ENCODE measurements at regions not wholly inside any gene's neighbourhood (a gene's known extent, or its start where the extent isn't known, plus 50 kb on each side); places are given as distances from the start of the nearest gene placed in this dataset.

GRCh38 chr16:59773330-59773729 is 1039.2 kb upstream of the GOT2 start:
- no peak for DNase-seq

- DNase-seq: no peak
These were observed 1025.2 kb upstream of the GOT2 start for GRCh38 chr16:59759296-59759695.

- no peak for DNase-seq
These were observed 1024.7 kb upstream of the GOT2 start for GRCh38 chr16:59758848-59759247.

GRCh38 chr16:59754854-59755253 is 1020.7 kb upstream of the GOT2 start:
- no peak for DNase-seq

- DNase-seq: no peak
These were observed 1015.7 kb upstream of the GOT2 start for GRCh38 chr16:59749662-59750336.

GRCh38 chr16:59748531-59748930 is 1014.4 kb upstream of the GOT2 start:
- no peak for DNase-seq

GRCh38 chr16:59743504-59743903 is 1009.4 kb upstream of the GOT2 start:
- no peak for DNase-seq

- DNase-seq: no peak
These were observed 1006.7 kb upstream of the GOT2 start for GRCh38 chr16:59740858-59741257.

- no peak for DNase-seq
These were observed 1003.2 kb upstream of the GOT2 start for GRCh38 chr16:59737274-59737673.

- DNase-seq: no peak
These were observed 999.2 kb upstream of the GOT2 start for GRCh38 chr16:59733321-59733720.

GRCh38 chr16:59729613-59730012 is 995.5 kb upstream of the GOT2 start:
- DNase-seq: no peak

- DNase-seq: no peak
These were observed 985.0 kb upstream of the GOT2 start for GRCh38 chr16:59719121-59719520.

GRCh38 chr16:59707436-59708226 is 973.5 kb upstream of the GOT2 start:
- DNase-seq: no peak

- DNase-seq: no peak
These were observed 968.1 kb upstream of the GOT2 start for GRCh38 chr16:59701963-59702930.

- DNase-seq: no peak
These were observed 965.7 kb upstream of the GOT2 start for GRCh38 chr16:59699786-59700185.

- no peak for DNase-seq
These were observed 964.4 kb upstream of the GOT2 start for GRCh38 chr16:59698346-59699020.

- DNase-seq: no peak
These were observed 963.6 kb upstream of the GOT2 start for GRCh38 chr16:59697761-59698160.

GRCh38 chr16:59697236-59697635 is 963.1 kb upstream of the GOT2 start:
- DNase-seq: no peak

GRCh38 chr16:59696495-59696894 is 962.4 kb upstream of the GOT2 start:
- no peak for DNase-seq

GRCh38 chr16:59690216-59690615 is 956.1 kb upstream of the GOT2 start:
- DNase-seq: no peak

GRCh38 chr16:59688006-59688405 is 953.9 kb upstream of the GOT2 start:
- DNase-seq: no peak

- no peak for DNase-seq
These were observed 952.3 kb upstream of the GOT2 start for GRCh38 chr16:59686405-59686804.

GRCh38 chr16:59684911-59685310 is 950.8 kb upstream of the GOT2 start:
- no peak for DNase-seq

Measured in NCI-H1092 treated with DMSO at 0.1 percent for 48 hours (cell line).